GM15510 (cell line): ENCODE measurements at regions not wholly inside any gene's neighbourhood (a gene's known extent, or its start where the extent isn't known, plus 50 kb on each side); places are given as distances from the start of the nearest gene placed in this dataset.

Source experiments
- POLR2A ChIP-seq: IDR thresholded peaks from 3 replicates; pipeline ENCODE4 v1.6.1; 2011; ENCODE audit warnings: borderline replicate concordance; ENCODE audit not compliant: insufficient read length; ENCODE audit errors: extremely low read depth

- TF ChIP-seq POLR2A, result no peak
Measured at GRCh38 chr2:7620255-7620654, 703.0 kb downstream of the RNF144A start.

GRCh38 chr2:7621018-7621814 lies 704.0 kb downstream of the RNF144A start:
- TF ChIP-seq POLR2A, result no peak

- no peak for TF ChIP-seq POLR2A
Measured at GRCh38 chr2:7625392-7626138, 708.4 kb downstream of the RNF144A start.

GRCh38 chr2:7626139-7626537 lies 708.9 kb downstream of the RNF144A start:
- no peak for TF ChIP-seq POLR2A

GRCh38 chr2:7627583-7627982 lies 710.4 kb downstream of the RNF144A start:
- no peak for TF ChIP-seq POLR2A

- no peak for TF ChIP-seq POLR2A
Measured at GRCh38 chr2:7632420-7632819, 715.2 kb downstream of the RNF144A start.

- TF ChIP-seq POLR2A, result no peak
Measured at GRCh38 chr2:7633566-7634153, 716.4 kb downstream of the RNF144A start.

- no peak for TF ChIP-seq POLR2A
Measured at GRCh38 chr2:7634409-7634808, 717.2 kb downstream of the RNF144A start.

- TF ChIP-seq POLR2A, result no peak
Measured at GRCh38 chr2:7639476-7639875, 722.3 kb downstream of the RNF144A start.

GRCh38 chr2:7646024-7646423 lies 728.8 kb downstream of the RNF144A start:
- no peak for TF ChIP-seq POLR2A

GRCh38 chr2:7646661-7647060 lies 729.4 kb downstream of the RNF144A start:
- TF ChIP-seq POLR2A, result no peak

- no peak for TF ChIP-seq POLR2A
Measured at GRCh38 chr2:7648221-7648795, 731.1 kb downstream of the RNF144A start.

- no peak for TF ChIP-seq POLR2A
Measured at GRCh38 chr2:7649461-7650228, 732.4 kb downstream of the RNF144A start.

- TF ChIP-seq POLR2A, result no peak
Measured at GRCh38 chr2:7653617-7654016, 736.4 kb downstream of the RNF144A start.
